Adrenal gland (tissue), 9 donors: ENCODE measurements at regions not wholly inside any gene's neighbourhood (a gene's known extent, or its start where the extent isn't known, plus 50 kb on each side); places are given as distances from the start of the nearest gene placed in this dataset.

Experiments used
- DNase-seq, 7 donors: peaks; one replicate each; pipeline ENCODE4 v3.0.0-alpha.2; 2019 to 2020
- H3K27ac ChIP-seq, 5 donors: fragments of 200-600 bp; sonication (generic) in 4 of 5; 1 replicate in 3 of 5; 2 replicates in 2 of 5; pipeline versions ENCODE4 v1.5.1 to v1.8.0; 2016 to 2020; ENCODE audit warnings: mild to moderate bottlenecking in 1 of 5
- H3K27me3 ChIP-seq: fragments of 200-600 bp; 2 replicates; pipeline ENCODE4 v1.8.0; 2021
- H3K36me3 ChIP-seq, 2 donors: fragments of 200-600 bp; replicated peaks in 1 of 2; 1 replicate in 1 of 2; 2 replicates in 1 of 2; pipeline versions ENCODE4 v1.5.1 to v1.8.0; 2018 to 2022
- H3K4me1 ChIP-seq, 2 donors: fragments of 200-600 bp; replicated peaks in 1 of 2; 1 replicate in 1 of 2; 2 replicates in 1 of 2; pipeline versions ENCODE4 v1.5.1 to v1.8.0; 2018 to 2021
- H3K4me3 ChIP-seq, 4 donors: fragments of 200-600 bp; sonication (generic) in 3 of 4; one replicate each; pipeline ENCODE4 v1.5.1; 2016 to 2018
- H3K9me3 ChIP-seq, 3 donors: fragments of 200-600 bp; sonication (generic) in 1 of 3; replicated peaks in 1 of 3; 1 replicate in 2 of 3; 2 replicates in 1 of 3; pipeline versions ENCODE4 v1.5.1 to v1.8.0; 2016 to 2021
- CTCF ChIP-seq, 6 experiments: fragments of 450-650 bp in 4 of 6; fragments of 200-600 bp in 2 of 6; sonication (generic) in 1 of 6; IDR thresholded peaks; 1 replicate in 5 of 6; 2 replicates in 1 of 6; pipeline versions ENCODE4 v1.5.1 to v1.8.0; 2016 to 2021; ENCODE audit warnings: antibody characterized with exemption in 6 of 6, mild to moderate bottlenecking in 2 of 6, moderate library complexity in 1 of 6
- POLR2A ChIP-seq, 2 donors: fragments of 450-650 bp; IDR thresholded peaks; one replicate each; pipeline ENCODE4 v1.6.1; 2017; ENCODE audit warnings: antibody characterized with exemption in 2 of 2, mild to moderate bottlenecking in 2 of 2, moderate library complexity in 1 of 2
- WGBS, 4 donors: extraction: QIAGEN DNeasy Blood & Tissue Kit in 2 of 4; methylation state at CpG; one replicate each; pipeline versions ENCODE4 v1.1.5 to v1.1.7; 2013 to 2017; 5-methylcytosine and 5-hydroxymethylcytosine counted together
- intact Hi-C, 2 donors: fragments of 100-400 bp; cut with DNase I; formaldehyde crosslinking; loops; one replicate each; pipeline versions ENCODE4 v1.14.1 to v1.15.0; 2022 to 2023
- small RNA-seq, 2 donors: library from RNA; depleted of rRNA; stranded (forward); fragments of <200 nt; gene quantifications; one replicate each; pipeline ENCODE3, GENCODE V24; 2016
- donor health status: healthy with polysubstance abuse.
- donor health status: Bipolar disorder and iron deficiency.
- donor health status: DM: yes; HTN: yes; CAD: no.
- donor health status: DM: no; HTN: no; CAD: no.
- donor health status: DM: no; HTN: no; CAD: no.

- peak overlapping the region in 1 of 5 donors; percentile 58 for H3K27ac ChIP-seq
- TF ChIP-seq CTCF (IDR thresholded peaks at IDR 0.05) (no peak), POLR2A (IDR thresholded peaks at IDR 0.05) (no peak)
- no peaks in the 10 kb centered on the region for H3K9me3 ChIP-seq
- H3K36me3 ChIP-seq: no peaks in the 10 kb centered on the region
- H3K4me3 ChIP-seq: no peak overlapping the region
- 81 to 88% (median 84%) methylated on average over 3 of the region's 3 CpGs for WGBS, 4 donors
- no peaks in the 10 kb centered on the region for H3K27me3 ChIP-seq
- intact Hi-C loops: no loop called here
- no peaks in the 10 kb centered on the region for H3K4me1 ChIP-seq
- DNase-seq: no peak
Measured at GRCh38 chr13:77979721-77980385, 61.2 kb upstream of the EDNRB start.

DNA sequence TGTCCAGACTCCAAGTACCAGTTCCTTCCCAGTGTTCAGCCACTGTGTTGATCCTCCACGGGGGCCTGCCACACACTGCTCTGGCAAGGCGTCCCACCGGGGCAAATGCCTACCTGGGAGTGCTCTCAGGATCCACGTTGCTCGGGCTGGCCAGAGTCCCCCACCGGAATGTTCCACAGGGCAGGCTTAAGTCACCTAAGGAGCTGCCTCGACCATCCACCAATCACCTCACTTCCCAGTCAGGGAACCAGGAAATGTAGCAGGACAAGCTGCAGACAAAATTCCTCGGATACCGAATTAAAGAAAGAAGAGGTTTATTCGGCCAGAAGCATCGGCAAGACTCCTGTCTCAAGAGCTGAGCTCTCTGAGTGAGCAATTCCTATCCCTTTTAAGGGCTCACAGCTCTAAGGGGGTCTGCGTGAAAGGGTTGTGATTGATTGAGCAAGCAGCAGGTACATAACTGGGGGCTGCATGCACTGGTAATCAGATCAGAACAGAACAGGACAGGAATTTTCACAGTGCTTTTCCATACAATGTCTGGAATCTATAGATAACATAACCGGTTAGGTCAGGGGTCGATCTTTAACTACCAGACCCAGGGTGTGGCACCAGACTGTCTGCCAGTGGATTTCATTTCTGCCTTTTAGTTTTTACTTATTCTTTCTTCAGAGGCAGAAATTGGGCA lies 56.9 kb upstream of the EDNRB start:
- no peak for DNase-seq
- no peak overlapping the region for H3K4me3 ChIP-seq
- intact Hi-C loops: no loop called here
- no peaks in the 10 kb centered on the region for H3K36me3 ChIP-seq
- H3K27me3 ChIP-seq: no peaks in the 10 kb centered on the region
- no peaks in the 10 kb centered on the region for H3K4me1 ChIP-seq
- WGBS, 4 donors: 74 to 92% (median 86%) methylated on average over 11 to 14 of the region's 14 CpGs
- TF ChIP-seq POLR2A (IDR thresholded peaks at IDR 0.05): no peak
- no peaks in the 10 kb centered on the region for H3K9me3 ChIP-seq
- no peak overlapping the region for H3K27ac ChIP-seq

DNA sequence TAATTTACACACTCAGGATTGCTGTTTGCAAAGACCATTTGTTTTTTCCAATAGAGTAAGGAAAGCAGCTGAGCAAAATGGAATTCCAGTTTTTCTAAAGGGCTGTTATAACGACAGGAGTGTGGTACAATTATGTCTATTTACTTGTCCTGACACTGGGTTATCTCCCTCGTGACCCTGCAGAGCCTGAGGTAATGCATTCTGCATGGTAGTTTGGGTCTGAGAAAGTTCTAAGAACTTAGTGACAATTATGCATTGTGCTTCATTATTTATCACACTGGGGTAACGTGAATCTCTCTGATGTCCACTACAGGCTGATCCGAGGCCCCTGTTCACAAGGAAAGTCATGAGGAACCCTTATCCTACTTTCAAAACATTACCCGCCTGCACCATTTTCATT lies 50.7 kb upstream of the EDNRB start:
- TF ChIP-seq POLR2A (IDR thresholded peaks at IDR 0.05) (no peak), CTCF (IDR thresholded peaks at IDR 0.05) (no peak)
- 47 to 68% (median 59%) methylated on average over 5 of the region's 5 CpGs for WGBS, 4 donors
- no peaks in the 10 kb centered on the region for H3K9me3 ChIP-seq
- H3K27me3 ChIP-seq: no peaks in the 10 kb centered on the region
- intact Hi-C loops: no loop called here
- no peaks in the 10 kb centered on the region for H3K36me3 ChIP-seq
- no peaks in the 10 kb centered on the region for H3K4me1 ChIP-seq
- DNase-seq: no peak
- H3K4me3 ChIP-seq: no peak overlapping the region
- H3K27ac ChIP-seq: peak overlapping the region in 1 of 5 donors; percentile 52

Small RNA genes in the stretch of these regions (small RNA-seq; reads per million reads assigned to genes)
- 0 reads per million in 2 donors for gene RNY3P3
